Epithelial cell of esophagus (primary cell): ENCODE measurements at regions not wholly inside any gene's neighbourhood (a gene's known extent, or its start where the extent isn't known, plus 50 kb on each side); places are given as distances from the start of the nearest gene placed in this dataset.

Experiments
- DNase-seq: peaks from one replicate; pipeline ENCODE4 v3.0.0; 2010; ENCODE audit warnings: low read depth
- H3K4me3 ChIP-seq: 2 replicates; pipeline ENCODE4 v1.5.1; 2011; ENCODE audit warnings: mild to moderate bottlenecking, low read length, control low read depth
- TF ChIP-seq, protein P1 (sequence below): IDR thresholded peaks from 2 replicates; pipeline ENCODE4 v1.5.1; 2011; ENCODE audit warnings: low read depth, mild to moderate bottlenecking, low read length, control low read depth, inconsistent platforms; ENCODE audit not compliant: insufficient read depth; ENCODE audit errors: missing control alignments

DNA sequence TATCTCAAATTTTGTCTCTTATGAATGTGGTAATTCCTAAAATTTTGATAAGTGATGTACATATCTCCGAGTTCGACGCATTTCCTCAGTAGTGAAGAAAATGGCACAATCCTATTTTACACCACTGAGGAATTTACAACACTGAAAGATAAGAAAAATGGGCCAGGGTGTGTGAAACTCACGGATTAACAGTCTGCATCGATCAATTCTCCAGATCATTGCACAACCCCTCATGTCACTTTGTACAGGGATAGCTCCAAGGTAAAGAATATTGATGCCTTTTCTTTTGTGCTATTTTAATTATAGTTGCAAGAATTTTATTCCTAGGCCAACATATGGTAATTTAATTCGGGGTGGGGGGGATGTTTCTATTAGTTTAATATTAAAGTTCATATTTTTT, 268.7 kb upstream of the VCX3A start:
- DNase-seq = no peak
- no peak overlapping the region for H3K4me3 ChIP-seq
- TF ChIP-seq, protein P1, sequence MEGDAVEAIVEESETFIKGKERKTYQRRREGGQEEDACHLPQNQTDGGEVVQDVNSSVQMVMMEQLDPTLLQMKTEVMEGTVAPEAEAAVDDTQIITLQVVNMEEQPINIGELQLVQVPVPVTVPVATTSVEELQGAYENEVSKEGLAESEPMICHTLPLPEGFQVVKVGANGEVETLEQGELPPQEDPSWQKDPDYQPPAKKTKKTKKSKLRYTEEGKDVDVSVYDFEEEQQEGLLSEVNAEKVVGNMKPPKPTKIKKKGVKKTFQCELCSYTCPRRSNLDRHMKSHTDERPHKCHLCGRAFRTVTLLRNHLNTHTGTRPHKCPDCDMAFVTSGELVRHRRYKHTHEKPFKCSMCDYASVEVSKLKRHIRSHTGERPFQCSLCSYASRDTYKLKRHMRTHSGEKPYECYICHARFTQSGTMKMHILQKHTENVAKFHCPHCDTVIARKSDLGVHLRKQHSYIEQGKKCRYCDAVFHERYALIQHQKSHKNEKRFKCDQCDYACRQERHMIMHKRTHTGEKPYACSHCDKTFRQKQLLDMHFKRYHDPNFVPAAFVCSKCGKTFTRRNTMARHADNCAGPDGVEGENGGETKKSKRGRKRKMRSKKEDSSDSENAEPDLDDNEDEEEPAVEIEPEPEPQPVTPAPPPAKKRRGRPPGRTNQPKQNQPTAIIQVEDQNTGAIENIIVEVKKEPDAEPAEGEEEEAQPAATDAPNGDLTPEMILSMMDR = no peak

DNA sequence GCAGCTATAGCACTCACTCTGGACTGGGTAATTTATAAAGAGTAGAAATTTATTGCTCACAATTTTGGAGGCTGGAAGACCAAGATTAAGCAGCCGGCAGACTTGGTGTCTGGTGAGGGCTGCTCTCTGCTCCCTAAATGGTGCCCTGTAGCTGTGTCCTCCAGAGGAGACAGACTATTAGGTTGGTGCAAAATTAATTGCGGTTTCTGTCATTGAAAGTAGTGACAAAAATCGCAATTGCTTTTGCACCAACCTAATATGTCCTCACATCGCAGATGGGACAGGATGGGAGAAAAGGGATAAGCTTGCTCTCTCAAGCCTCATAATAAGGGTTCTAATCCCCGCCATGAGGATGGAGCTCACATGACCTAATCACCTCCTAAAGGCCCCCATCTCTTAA, 258.1 kb upstream of the VCX3A start:
- TF ChIP-seq, protein P1 = no peak

GRCh38 chrX:6783912-6784311, 249.0 kb upstream of the VCX3A start:
- no peak overlapping the region for H3K4me3 ChIP-seq
- TF ChIP-seq, protein P1 = no peak
- no peak for DNase-seq

More for the DNA sequence above, 258.1 kb upstream of the VCX3A start:
- DNase-seq = no peak
- no peak overlapping the region for H3K4me3 ChIP-seq

DNA sequence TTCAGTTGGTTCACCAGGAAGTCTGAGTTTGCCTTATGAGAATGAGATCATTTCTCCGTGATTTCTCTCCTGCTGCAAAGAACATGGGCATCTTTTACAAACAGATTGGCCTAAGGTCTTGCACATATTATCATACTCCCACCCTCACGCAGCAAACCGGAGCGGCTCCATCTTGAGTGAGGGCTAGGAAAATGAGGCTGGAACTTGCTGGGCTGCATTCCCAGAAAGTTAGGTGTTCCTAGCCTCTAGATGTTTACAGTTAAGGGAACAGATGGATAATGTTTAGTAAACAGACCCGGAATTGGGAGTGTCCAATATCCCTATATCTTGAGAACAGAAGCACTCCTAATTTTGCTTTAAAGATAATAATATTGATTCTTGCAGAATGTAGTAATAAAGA, 247.9 kb upstream of the VCX3A start:
- TF ChIP-seq, protein P1 = no peak
- H3K4me3 ChIP-seq = no peak overlapping the region
- DNase-seq = no peak

DNA sequence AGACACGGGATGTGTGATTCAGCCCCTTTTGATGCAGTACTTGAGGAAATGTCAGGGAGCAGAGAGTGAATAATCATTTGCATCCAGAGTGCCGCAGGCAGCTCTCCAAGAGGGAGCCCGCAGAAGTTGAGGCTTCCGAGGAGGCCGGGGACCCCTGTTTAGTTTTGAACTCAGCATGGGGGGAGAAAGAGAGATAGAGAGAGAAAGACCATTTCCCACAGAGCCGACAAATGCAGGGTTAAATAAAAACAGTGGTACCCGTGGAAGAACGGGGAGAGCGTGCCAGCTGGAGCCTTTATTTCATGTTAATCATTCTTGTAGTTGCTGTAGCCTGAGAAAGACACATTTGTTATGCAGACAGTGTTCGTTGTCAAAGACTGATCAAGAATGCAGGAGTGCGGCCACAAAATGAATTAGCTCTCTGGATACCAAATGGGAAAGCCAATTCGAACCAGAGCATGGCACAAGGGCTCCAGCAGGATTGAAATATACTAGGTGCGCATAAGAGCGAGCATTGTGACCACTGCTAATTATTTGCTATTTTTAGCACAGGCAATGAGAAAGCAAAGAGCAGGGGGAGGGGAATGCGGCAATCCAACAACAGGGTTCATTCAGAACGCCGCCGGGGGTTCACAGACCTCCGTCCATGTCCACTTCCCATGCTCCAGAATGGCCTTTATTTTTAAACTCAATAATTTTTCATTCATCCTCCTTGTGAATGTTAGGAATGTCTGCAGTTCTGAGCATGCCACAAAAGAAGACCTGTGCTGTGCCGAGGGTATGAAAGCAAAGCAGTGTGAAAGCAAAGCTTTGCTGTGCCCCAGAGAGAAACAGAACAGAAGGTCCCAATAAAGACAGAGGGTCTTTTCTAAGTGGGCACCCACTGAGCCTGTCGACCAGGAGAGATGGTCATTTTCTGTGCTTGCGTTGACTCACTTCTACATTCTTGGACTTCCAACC, 243.9 kb upstream of the VCX3A start:
- TF ChIP-seq, protein P1 = no peak
- H3K4me3 ChIP-seq = no peak overlapping the region

GRCh38 chrX:6777238-6778002, 242.5 kb upstream of the VCX3A start:
- DNase-seq = no peak
- TF ChIP-seq, protein P1 = no peak
- no peak overlapping the region for H3K4me3 ChIP-seq

More for the DNA sequence above, 243.9 kb upstream of the VCX3A start:
- no peak for DNase-seq
